GM12874 (cell line): ENCODE measurements at regions not wholly inside any gene's neighbourhood (a gene's known extent, or its start where the extent isn't known, plus 50 kb on each side); places are given as distances from the start of the nearest gene placed in this dataset.

Experiments
- TF ChIP-seq, protein P1 (sequence below): IDR thresholded peaks from 2 replicates; pipeline ENCODE4 v1.5.1; 2011; ENCODE audit warnings: low read depth, mild to moderate bottlenecking, control low read depth, low read length, moderate library complexity; ENCODE audit not compliant: insufficient read depth

DNA sequence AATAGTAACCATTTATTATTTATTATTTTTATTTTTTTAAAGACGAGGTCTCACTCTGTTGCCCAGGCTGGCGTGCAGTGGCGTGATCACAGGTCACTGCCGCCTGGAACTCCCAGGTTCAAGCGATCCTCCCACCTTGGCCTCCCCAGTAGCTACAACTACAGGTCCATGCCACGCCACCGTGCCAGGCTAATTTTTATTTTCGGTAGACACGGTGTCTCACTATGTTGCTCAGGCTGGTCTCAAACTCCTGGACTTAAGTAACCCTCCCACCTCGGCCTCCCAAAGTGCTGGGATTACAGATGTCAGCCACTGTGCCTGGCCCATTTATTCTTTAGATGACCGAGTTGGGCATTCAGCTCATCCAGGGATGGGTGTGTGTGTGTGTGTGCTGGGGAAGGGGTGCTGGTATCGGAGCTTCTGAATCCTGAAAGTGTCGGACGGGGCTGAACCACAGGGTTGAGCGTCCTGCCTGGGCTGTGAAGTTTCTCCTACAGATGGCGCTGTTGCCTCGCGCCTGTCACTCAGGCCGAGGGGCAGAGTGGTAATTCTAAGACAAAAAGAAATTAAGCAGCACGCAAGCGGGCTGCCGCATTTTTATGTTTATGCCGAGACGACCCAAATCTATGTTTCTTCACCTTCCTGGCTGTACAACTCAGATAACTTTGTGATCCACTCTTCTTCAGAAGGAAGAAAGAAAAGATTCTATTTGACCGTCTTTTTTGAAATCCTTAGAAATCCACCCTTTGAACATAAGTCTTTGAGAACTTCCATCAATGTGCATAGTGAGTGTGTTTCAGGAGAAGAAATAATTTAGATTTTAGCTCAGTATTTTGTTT lies 252.8 kb downstream of the CDH26 start:
- TF ChIP-seq, protein P1, sequence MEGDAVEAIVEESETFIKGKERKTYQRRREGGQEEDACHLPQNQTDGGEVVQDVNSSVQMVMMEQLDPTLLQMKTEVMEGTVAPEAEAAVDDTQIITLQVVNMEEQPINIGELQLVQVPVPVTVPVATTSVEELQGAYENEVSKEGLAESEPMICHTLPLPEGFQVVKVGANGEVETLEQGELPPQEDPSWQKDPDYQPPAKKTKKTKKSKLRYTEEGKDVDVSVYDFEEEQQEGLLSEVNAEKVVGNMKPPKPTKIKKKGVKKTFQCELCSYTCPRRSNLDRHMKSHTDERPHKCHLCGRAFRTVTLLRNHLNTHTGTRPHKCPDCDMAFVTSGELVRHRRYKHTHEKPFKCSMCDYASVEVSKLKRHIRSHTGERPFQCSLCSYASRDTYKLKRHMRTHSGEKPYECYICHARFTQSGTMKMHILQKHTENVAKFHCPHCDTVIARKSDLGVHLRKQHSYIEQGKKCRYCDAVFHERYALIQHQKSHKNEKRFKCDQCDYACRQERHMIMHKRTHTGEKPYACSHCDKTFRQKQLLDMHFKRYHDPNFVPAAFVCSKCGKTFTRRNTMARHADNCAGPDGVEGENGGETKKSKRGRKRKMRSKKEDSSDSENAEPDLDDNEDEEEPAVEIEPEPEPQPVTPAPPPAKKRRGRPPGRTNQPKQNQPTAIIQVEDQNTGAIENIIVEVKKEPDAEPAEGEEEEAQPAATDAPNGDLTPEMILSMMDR: peak; percentile 81

DNA sequence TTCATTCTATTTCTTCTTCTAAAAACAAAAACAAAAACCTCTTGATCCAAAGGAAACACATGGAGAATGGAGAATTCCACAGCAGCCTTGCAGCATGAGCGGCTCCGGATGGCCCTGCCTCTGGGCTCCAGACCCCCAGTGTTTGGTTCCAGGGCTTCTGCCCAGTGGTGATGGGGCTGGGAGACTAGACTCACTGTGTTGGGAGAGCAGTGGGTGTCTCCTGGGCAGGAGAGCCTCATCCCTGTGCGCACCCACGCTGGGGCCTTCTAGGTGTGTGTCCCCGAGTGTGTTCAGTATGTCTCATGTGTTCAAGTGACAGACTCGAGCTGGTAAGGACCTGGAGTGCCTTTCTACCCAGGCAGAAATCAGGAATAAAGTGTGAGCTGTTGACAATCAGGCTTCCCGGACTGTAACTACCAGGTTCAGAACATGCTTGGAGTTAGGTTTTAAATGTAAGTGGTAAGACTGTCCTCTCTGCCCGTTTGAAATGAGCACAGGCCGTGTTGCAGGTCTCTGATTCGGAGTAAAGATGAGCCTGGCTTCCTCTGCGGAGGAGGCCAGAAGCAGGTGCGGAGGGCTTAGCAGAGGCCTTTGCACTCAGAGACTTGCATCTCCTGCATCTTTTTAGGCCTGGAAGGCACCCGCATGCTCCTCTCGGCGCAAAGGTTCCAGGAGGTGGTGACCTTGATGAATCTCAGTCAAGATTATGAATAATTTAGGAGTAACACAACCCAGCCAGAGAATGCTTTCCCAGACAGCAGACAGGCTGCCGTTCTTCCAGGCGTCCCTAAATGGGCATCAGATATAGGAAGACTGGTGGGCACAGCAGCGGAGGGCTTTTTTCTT lies 253.6 kb downstream of the CDH26 start:
- TF ChIP-seq, protein P1: no peak

DNA sequence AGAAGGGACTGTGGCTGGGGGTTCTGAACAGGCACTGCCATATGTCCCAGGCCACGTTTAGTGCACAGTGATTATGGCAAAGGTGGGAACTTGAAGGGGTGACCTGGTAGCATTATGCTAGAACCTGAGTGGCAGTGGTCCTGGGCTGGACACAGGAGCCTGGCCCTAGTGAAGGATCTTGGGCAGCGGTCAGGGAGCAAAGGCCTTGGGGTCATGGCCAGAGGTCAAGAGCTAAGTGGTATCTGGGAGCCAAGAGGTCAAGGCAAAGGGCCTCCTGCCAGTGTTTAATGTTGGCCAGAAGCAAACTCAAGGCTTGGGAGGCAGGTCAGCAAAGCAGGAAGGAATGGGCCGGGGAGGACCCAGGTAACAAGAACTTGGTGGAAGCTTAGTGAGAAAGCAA lies 254.5 kb downstream of the CDH26 start:
- TF ChIP-seq, protein P1: no peak

DNA sequence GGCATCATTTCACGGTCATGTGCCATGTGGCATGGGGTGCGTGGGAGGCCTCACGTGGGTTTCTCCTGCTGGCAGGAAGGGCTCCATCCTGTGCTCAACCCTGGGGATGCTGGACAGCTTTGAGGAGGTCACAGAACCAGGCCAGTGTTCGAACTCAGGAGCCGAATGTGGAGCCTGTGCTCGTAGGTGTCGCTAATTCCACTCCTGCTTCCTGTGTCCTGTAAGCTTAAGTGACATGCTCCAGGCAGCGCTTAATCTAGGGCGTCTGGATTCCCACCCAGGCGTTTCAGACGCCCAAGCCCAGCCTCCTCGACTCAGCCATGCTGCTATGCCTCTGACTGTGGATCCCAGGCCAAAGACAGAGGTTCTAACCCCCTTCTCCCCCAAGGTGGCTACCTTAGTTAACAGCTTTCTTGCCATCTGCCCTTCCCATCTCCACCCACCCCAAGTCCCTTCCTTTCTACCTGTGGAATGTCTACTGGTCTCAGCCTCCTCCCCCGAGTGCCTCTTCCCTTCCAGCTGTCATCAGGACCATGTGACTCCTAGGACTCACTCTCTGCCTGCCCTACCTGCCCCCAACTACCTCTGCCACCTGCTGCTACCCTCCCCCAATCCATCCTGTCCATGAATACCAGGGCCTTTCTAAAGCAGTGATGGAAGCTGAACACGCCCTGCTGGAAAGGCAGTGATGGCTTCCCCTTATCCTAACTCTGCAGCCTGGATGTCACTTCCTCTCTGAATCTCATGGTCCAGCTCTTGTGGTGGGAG lies 255.1 kb downstream of the CDH26 start:
- TF ChIP-seq, protein P1: no peak

DNA sequence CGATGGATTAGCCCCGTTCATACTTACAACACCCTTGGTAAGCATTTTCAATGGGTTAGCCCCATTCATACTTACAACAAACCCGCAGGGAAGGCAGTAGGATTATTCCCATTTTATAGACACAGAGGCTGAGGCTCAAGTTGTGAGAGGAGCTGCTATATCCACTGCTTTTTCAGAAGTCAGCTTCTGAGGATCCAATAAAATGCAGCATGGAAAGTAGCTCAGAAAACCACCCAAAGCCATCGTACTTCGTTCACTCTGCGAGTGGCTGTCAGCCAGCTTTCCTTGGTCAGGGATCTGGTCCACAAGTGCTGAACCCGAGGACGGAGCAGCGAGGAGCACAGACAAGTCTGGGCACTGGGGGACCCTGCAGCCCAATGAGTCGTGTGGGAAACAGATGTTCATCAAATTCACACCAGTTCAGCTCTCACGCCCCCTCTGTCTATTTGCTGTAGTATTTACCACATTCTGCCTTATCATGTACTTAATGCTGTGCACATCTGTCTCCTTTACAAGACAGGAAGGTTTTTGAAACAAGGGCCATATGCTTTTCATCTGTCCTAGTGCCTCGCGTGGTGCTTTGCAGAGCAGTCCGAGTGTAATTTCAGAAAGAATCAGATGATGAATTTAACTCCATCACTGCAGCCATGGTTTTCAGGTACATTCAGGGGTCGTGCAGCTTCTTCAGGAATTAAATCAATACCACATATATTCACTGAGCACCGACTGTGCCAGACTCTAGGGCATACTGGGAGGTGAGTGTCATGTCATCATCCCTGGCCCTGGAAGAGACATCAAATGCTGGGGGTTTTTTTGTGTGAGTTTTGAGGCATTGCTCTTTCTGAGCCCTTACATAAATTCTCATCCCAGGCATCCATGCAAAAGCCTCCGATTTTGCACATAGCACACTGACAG lies 256.9 kb downstream of the CDH26 start:
- TF ChIP-seq, protein P1: no peak

DNA sequence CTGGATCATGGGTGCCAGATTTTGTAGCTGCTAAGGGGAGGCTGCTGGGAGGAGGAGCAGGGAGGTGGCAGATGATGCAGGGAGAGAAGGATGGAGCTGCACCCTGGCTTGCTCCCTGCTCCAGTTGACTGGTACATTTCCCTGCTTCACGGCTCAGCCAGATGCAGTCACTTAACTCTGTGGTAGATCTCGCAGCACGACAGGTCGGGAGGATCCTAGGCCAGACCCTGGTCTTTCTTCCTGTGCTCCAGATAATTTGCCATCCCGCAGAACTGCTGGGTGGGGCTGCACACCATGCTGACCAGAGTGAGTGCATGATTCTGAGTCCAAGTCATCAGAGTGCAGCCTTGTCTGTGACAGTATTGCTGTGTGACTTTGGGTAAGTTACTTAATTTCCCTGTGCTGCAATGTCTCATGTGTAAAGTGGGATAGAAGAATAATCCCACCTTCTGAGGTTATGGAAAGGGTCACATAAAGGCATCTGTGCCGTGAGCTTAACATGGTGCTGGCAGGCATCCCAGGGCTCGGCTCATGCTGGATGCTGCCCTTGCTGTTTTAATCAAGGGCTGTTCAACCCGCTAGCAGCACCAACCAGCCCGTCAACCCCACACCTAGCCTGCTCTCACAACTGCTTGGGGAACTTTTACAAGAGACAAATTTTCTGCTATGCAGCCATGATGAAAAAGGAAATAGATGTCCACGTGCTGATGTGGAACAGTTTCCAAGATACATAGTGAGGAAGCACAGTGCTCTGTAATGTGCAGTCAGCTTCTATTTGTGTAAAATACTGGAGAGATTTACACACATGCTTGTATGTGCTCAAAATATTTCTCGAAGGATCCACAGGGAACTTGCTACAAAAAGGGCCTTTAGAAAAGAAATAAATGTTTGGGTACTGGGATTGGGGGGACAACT lies 257.9 kb downstream of the CDH26 start:
- TF ChIP-seq, protein P1: no peak
